GM19324 (cell line): ENCODE measurements at regions not wholly inside any gene's neighbourhood (a gene's known extent, or its start where the extent isn't known, plus 50 kb on each side); places are given as distances from the start of the nearest gene placed in this dataset.
"Not testable (repeated sequence)": the region's sequence is repeated elsewhere in the genome, so short reads cannot be mapped to it uniquely, and the experiment has no call there.

Source experiments
- ATAC-seq: cut with Tn5 transposase; IDR thresholded peaks from one replicate; pipeline ENCODE4 v1.9.1; 2021; ENCODE audit warnings: mild to moderate bottlenecking, moderate library complexity; ENCODE audit not compliant: unreplicated experiment, low FRiP score

DNA sequence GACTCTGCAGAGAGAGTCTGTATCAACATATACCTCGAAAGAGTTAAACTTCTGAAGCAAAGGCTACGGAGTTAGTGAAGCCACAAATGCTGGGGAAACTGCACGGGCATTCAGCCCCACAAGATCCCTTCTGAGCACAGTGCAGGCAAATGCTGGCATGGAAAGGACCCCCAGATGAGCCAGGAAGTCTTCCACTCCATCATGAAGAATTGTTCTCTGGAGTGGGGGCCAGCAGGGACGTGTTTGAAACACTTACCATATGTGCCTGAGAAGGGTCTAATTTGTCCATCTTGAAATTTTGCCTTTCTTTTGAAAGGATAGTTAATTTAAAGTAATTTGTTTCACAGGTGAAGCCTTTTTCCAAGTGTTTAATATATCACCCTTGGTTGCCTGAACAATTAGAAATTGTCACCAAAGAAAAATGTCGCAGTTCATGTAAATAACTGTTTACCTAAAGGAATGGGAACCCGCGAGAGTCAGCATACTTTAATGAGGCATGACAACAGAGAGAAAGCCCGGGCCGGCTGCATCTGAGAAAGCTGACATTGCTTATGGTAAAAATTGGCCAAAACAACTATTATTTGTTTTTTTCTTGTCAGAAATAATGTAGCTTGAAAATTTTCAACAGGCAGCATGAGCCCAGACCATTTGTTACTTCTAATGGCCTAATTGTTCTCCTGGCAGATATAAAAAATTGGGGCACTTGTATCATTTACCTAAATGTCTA lies 287.6 kb upstream of the MGMT start:
- ATAC-seq = no peak

DNA sequence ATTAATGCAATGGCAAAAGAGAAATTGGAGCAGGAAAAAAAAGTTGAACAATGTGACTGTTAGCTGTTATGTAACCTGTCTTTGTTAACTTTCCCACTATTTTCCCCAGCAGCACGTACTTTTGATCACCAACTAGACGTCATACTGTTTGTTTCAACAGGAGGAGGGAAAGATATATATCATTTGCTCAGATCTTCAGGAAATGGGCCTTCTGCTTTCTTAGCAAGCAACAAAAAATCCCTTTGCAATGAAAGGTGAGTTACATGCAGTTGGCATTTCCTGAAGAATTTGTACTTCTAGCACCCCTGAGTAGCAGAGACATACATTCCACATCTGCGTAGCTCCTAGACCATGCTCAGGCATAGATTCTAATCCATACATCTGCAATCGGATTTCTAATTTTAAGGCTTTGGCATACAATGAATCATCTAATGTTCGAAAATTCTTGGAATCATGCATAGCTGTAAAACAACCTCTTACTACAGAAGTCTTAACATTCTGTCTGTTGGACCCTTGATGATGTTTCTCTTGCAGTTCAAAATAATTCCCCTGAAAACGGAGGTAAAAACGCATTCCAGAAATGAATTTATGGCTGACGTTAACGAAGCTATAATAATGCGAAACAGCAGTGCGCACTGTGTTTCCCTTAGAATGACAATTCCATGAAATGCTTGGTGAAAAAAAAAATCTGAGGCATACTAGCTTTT lies 286.9 kb upstream of the MGMT start:
- ATAC-seq = no peak

DNA sequence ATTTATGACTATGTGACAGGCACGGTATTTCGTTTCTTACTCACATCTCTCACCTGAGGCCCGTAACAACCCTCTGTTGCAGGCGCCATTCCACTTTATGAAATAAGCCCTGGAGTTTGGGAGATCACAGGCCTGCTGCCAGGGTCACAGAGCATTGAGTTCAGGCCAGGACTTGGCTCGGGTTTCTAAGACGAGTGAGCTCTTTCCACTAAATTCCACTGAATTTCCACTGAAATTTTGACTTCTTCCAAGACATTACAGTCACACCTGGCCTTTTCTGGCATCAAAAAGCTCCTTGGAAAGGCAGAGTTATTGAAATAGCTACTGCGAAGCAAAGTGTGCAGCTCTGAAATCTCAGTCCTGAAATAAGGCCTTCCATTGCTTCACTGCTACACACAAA lies 282.8 kb upstream of the MGMT start:
- ATAC-seq = no peak

DNA sequence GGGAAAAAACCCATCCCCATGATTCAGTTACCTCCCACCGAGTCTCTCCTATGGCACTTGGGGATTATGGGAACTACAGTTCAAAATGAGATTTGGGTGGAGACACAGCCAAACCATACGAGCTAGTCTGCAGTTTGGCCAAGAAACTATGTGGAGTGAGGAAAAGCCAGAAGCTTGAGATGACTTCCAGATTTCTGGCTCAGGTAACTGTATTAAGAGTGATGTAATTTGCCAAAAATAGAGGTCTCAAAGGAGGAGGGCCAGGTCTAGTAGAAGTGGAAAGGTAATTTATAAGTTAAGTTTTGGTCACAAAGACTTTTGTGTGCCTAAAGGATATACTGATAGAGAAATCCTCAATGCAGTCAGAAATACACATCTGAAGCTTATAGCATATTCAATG lies 279.7 kb upstream of the MGMT start:
- ATAC-seq = no peak

DNA sequence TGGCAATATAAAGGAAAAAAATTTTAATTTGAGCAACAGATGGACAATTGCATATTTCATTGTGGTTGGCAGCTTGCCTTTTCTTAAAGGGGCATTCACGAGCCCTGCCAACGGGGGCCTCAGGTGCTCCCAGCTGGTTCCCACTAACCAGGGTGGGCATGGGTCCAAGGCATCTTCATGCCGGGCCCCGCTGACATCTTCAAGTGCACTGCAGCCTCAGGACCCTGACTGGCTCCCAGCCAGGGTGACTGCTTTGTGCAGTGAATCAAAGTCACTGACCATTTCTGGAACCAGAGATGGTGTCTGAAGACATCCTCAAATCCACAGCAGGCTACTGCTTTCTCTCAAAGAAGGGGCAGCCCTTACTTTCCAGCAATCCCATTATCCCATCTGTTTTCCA lies 275.2 kb upstream of the MGMT start:
- no peak for ATAC-seq

DNA sequence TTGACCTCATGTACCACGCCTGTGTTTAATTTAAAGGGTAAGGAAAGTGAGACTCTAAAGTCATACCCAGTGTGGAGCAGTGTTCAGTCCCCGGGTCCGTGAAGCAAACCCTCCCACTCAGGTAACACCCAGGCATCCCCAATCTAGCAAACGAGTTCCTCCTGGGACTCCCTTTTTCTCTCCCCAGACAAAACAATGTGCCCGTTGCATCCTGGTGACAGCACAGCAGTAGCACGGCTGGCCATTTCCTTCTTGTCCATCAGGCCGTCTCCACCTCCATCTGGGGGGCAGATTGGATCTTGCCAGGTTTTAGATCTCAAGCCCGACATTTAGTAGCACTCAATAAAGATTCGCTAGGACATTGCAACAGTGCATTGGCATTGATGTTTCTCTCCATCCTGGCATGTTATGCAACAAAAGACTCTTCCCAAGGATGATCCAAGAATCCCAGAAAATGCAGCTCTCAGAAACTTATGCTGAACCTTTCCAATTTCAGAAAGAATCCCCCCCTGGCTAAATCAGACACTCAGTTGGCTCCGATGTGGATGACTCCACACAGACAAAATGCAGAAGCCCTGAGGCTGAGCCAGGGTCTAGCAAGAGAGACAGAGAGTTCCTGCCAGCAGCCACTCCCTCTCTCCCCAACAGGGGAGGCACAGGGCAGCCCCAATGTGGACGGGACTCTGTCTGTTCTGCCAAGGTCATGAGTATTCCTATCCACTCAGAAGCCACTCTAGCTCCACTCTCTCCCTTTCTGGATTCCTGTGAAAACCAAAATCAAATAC lies 274.5 kb upstream of the MGMT start:
- ATAC-seq = no peak

DNA sequence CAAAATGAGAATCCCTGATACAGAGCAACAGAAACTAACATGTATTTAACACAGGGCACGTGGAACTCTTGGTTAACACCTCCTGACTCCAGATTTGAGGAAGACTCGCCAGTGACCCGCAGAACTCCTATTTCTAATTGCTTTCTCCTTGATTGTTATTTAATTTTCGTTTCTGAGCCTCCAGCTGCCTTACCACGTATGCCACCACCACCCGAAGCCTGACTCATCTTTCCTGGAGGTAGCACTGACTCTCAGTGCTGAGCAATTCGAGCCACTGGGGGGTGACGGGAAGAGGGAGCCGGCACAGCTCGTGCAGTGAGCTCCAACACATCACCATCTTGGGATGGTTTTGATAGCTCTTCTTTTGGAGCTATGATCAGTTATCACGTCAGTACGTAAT lies 273.9 kb upstream of the MGMT start:
- ATAC-seq = no peak

DNA sequence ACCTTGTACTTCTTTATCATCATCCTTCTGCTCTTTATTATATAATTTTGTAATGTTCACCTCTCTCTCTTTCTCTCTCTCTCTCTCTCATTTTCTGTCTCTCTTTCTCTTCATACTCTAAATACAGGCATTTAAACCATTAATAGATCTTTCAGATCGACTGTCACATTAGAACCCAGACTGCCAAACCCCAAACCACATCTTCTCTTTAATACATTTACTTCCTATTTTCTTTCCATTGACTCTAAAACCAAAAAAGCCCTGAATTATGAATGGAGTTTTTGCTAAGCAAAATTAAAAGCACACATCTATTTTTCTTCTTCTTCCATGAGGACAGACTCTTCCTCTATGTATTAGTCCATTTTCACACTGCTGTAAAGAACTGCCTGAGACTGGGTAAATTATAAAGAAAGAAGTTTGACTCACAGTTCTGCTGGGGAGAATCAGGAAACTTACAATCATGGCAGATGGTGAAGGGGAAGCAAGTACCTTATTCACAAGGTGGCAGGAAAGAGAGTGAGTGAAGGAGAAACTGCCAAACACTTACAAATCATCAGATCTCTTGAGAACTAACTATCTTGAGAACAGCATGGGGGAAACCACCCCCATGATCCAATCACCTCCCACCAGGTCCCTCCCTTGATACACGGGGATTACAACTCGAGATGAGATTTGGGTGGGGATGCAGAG lies 272.7 kb upstream of the MGMT start:
- ATAC-seq = no peak

DNA sequence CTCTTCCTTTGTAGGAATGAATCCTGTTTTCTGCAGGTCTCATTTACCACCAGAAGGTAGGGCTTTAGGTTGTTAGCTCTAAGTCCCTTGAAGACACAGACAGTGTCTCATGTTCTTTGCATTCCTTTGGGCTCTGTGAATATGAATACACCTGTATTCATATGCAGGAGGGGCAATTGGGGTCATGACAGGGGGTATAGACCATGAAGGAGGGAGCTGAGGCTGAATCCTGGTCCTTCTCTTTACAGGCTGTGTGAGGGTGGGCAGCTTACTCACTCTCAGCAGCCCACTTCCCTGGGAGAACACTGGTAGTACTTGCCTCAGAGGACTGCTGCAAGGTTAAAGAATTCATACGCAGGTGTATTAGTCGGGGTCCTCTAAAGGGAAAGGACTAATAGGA lies 267.2 kb upstream of the MGMT start:
- no peak for ATAC-seq

DNA sequence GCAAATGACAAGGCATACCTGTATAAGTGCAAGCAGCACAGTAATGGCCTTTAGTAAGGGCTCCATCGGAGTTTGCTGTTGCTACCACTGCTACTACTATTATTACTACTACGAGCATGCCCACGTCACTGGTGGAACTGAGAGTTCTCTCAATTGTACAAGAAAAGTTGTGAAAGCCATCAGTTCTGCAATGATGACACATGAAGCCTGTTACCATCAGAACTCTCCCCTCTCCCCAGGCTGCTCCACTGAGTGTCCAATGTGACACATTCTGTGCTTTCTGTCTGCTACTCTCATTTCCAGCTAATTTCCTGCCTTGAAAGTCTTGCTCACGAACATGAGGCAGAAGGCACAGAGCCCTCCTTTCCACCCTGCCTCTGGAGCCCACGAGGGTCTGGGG lies 263.2 kb upstream of the MGMT start:
- no peak for ATAC-seq

DNA sequence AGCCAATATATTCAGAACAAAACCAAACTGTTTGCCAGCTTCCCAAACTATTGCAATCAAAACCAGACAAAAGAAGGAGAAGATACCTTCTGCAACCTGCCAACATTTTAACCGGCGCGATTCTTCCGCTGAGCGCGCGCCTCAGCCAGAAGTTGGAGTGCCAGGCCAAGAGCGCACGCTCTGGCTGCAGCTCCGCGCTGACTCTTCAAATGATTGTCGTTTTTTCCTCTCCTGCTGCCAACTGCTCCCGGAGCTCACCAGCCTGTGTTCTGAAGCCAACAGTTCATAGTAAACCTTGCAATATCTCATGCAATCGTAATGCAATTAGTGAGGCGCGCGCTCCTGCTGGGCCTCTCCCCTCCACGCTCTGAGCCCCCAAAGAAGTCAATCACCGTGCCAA lies 259.7 kb upstream of the MGMT start:
- ATAC-seq = no peak

DNA sequence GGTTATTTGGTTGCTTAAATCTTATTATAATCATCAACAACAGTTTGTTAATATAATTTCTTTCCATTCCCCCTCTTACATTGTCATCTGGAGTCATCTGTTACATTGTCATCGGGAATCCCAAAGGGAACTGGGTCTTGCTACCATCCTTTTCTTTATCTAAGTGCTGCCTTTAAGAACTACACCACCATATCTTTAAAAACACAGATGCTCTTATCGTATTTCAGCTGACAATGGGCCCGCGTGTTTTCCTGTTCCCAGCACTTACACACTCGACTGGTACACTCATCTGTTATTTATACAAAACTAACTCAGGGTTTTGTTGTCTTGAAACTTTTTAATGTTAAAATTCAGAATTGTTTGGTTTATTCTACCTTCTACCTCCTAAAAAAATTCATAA lies 256.2 kb upstream of the MGMT start:
- ATAC-seq = no peak

DNA sequence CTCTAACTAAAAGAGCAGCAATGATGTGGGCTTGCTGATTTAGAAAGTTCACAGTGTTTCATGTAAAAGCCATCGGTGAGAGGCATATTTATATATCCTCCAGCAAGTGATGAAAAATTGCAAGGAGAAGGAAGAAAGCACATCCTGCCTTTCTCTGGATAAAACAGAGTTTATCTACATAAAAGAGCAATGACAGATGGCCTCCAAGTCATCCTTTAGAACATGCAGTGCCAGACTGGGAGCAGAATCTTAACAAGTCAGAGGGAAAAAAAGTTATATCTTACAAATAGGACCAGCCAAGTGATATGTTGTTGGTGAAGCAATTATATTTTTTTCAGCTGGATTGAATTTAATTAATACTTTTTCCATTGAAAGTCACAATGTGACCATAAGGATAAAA lies 253.8 kb upstream of the MGMT start:
- ATAC-seq = no peak

DNA sequence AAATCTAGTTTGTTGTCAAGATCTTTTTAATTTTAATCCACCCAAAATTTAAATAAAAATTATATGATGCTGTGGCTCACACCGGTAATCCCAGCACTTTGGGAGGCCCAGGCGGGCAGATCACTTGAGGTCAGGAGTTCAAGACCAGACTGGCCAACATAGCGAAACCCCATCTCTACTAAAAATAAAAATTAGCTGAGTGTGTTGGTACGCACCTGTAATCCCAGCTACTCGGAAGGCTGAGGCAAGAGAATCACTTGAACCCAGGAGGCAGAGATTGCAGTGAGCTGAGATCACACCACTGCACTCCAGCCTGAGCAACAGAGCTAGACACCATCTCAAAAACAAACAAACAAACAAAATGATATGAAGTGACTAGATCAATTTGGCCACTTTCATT lies 253.0 kb upstream of the MGMT start:
- not testable (repeated sequence) for ATAC-seq

DNA sequence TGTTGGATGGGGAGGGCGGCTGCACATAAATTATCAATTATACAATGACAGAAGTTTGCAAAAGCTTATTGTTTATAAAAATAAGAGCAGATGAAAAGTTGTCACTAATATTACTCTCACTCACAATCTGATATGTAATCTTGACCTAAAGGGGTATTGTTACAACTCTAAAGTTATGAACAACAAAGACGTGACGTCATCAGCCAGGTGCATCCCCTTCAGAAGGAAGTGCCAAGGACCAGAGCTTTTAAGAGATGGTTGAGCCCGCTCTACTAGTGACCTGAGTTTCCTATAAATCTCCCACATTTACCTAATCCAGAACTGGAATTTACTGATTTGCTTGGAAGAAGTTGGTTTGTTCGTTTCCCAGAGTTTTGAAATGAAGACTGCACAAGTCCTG lies 247.7 kb upstream of the MGMT start:
- no peak for ATAC-seq

DNA sequence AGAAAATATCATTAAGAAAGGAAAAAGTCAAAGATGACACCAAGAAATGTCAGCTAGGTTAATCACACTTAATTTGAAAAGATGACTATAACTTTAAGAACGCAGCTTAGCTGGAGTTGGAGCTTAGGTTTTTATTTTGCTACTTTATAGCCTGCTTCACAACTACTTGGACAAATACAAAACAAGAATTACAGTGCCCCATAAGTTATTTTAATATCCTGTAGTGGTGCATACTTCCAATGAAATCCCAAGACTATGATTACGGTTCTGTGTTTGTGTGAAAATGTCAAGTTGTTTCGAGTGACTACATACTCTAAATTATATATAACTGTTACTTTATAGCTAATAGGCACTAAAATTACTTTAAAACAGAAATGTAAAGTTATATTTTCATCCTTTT lies 244.6 kb upstream of the MGMT start:
- no peak for ATAC-seq

DNA sequence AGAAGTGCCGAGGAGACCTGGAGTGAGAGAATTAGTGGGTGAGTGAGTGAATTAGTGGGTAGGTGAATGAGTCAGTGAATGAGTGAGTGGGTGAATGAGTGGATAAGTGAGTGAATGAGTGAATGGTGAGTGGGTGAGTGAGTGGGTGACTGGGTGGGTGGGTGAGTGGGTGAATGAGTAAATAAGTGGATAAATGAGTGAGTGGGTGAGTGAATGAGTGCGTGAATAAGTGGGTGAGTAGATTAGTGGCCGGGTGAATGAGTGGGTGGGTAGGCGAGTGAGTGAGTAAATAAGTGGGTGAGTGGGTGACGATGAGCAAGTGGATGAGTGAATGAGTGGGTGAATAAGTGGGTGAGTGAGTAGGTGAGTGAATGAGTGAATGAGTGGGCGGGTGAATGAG lies 243.7 kb upstream of the MGMT start:
- no peak for ATAC-seq

DNA sequence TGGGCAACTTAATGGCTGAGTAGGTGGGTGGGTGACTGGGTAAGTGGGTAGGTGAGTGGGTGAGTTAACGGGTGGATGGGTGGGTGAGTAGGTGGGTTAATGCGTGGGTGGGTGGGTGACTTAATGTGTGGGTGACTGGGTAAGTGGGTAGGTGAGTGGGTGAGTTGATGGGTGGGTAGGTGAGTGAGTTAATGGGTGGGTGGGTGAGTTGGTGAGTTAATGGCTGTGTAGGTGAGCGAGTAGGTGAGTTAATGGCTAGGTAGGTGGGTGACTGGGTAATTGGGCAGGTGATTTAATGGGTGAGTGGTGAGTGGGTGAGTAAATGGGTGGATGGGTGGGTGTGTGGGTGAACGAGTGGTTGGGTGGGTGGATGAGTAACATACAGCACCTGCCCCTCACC lies 243.0 kb upstream of the MGMT start:
- ATAC-seq = no peak

DNA sequence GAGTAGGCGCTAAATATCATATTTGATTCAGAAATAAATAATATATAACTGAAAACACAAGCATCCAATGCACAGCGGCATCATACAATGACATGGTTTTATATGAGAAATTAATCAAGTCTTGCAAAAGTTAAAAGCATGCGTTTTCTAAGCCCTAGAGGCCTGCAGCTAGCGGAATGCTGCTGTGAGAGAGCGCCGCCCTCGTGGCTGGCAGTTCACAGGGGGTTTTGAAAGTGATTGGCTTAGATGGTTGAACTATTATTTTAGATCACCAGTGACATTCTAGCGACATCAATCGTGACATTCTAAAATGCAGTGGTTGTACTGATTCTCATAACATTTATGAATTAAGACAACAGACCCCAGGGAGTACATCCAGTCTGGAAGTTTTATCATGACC lies 235.2 kb upstream of the MGMT start:
- ATAC-seq = no peak

DNA sequence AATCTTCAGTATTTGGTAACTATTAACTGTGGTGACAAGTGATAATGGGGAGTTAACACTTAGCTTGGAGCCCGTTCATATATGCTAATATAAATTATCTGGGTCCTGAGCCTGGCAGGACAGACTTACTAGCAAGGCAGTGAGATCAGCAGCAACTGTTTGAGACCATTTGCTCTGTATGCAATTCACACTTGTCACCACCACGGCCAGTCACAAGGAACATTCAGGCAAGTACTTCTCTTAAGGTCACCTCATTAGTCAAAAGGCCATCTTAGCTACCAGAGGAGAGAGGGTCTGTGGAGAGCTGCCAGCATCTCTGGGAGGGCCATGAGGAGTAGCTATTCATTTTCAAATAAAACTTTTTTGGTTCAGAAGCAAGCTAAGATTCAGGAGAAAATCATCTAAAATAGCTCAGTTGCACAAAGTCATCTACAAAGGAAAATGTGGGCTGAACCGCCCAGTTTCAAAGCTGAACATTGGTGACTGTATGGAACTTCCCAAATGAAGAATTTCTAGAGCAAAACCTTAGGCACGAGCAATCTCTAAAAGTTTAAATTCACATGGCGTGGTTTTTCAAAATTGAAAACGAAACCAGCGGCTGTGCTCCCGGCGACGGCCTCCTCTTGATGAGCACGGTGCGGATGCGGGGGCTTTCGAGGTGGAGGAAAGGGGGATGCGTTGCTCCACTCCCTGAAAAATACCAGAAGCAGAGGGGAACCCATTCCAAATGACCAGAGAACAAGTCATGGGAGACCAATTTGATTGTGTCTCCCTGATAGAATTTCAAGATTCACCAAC lies 233.5 kb upstream of the MGMT start:
- ATAC-seq = no peak
